HCT116 (cell line): ENCODE measurements at regions not wholly inside any gene's neighbourhood (a gene's known extent, or its start where the extent isn't known, plus 50 kb on each side); places are given as distances from the start of the nearest gene placed in this dataset.

Experiments
- ATAC-seq: fragments of 200-7000 bp; cut with Tn5 transposase; 2 replicates; pipeline ENCODE4 v1.9.1; 2020; ENCODE audit warnings: mild to moderate bottlenecking, moderate library complexity
- BruUV-seq: library from RNA; stranded (reverse); fragments of 400-500 nt; replicated peaks from 2 replicates; lab custom pipeline; 2021; lab: Mats Ljungman, UMichigan
- CTCF ChIA-PET: fragments of 300-600 bp; sonication (Branson Sonifier 250); formaldehyde crosslinking; loops from one replicate; lab custom pipeline; 2021; ENCODE audit warnings: antibody characterized with exemption; lab: Charles Lee
- POLR2A ChIA-PET: fragments of 300-600, 350-600 bp; sonication (Branson Sonifier 250); formaldehyde crosslinking; loops from one replicate; lab custom pipeline; 2021; ENCODE audit warnings: antibody characterized with exemption; lab: Charles Lee
- RAD21 ChIA-PET, 2 experiments: fragments of 300-600 bp; sonication (Branson Sonifier 250); formaldehyde crosslinking; loops; one replicate each; lab custom pipeline; 2023; ENCODE audit warnings: low total read pairs in 2 of 2; ENCODE audit not compliant: uncharacterized antibody in 2 of 2, unreplicated experiment in 2 of 2, low non-redundant PET in 1 of 2; lab: Charles Lee
- DNase-seq: peaks from one replicate; pipeline ENCODE4 v3.0.0-alpha.2; 2010; ENCODE audit warnings: low read depth, low spot score
- H2AFZ ChIP-seq: fragments of 200-600 bp; shearing (Covaris generic), sonication (generic); 2 replicates; pipeline ENCODE4 v1.6.1; 2017; ENCODE audit warnings: low read depth, mixed run types, mixed read lengths, antibody characterized with exemption, low read length; ENCODE audit not compliant: poor library complexity, severe bottlenecking
- H3K27ac ChIP-seq: 2 replicates; pipeline ENCODE4 v1.5.1; 2012; ENCODE audit warnings: low read depth, low read length
- H3K27me3 ChIP-seq: fragments of 200-600 bp; sonication (generic); 2 replicates; pipeline ENCODE4 v1.6.1; 2016; ENCODE audit warnings: mixed run types, low read length, mixed read lengths; ENCODE audit not compliant: insufficient read depth
- H3K36me3 ChIP-seq, 2 experiments: fragments of 200-500 bp in 1 of 2; fragments of 200-600 bp in 1 of 2; sonication (Bioruptor generic) in 1 of 2; sonication (generic) in 1 of 2; 2 replicates each; pipeline versions ENCODE4 v1.5.1 to v1.6.1; 2014 to 2016; ENCODE audit warnings: low read length in 2 of 2, inconsistent platforms in 1 of 2, mixed read lengths in 1 of 2, mixed run types in 1 of 2; ENCODE audit not compliant: insufficient read depth in 2 of 2, control insufficient read depth in 1 of 2
- H3K4me1 ChIP-seq, 2 experiments: fragments of 200-600 bp in 1 of 2; sonication (generic) in 1 of 2; 2 replicates each; pipeline versions ENCODE4 v1.5.1 to v1.6.1; 2012 to 2017; ENCODE audit warnings: low read length in 2 of 2, inconsistent platforms in 1 of 2, mild to moderate bottlenecking in 1 of 2, mixed read lengths in 1 of 2, mixed run types in 1 of 2, moderate library complexity in 1 of 2; ENCODE audit not compliant: insufficient read depth in 2 of 2, control insufficient read depth in 1 of 2
- H3K4me2 ChIP-seq: fragments of 200-600 bp; sonication (generic); 2 replicates; pipeline ENCODE4 v1.6.1; 2017; ENCODE audit warnings: mixed run types, low read length, mixed read lengths
- H3K4me3 ChIP-seq, 2 experiments: fragments of 200-600 bp in 1 of 2; sonication (generic) in 1 of 2; replicated peaks in 1 of 2; 2 replicates each; pipeline ENCODE4 v1.5.1; 2011 to 2016; ENCODE audit warnings: low read length in 2 of 2, control low read depth in 1 of 2, low read depth in 1 of 2, mild to moderate bottlenecking in 1 of 2, mixed read lengths in 1 of 2, mixed run types in 1 of 2
- H3K79me2 ChIP-seq: fragments of 200-600 bp; sonication (generic); 2 replicates; pipeline ENCODE4 v1.6.1; 2017; ENCODE audit warnings: mild to moderate bottlenecking, mixed run types, low read length, moderate library complexity, mixed read lengths; ENCODE audit not compliant: insufficient read depth
- H3K9ac ChIP-seq: fragments of 200-600 bp; sonication (generic); 2 replicates; pipeline ENCODE4 v1.6.1; 2016; ENCODE audit warnings: low read length, mixed read lengths
- H3K9me2 ChIP-seq: fragments of 200-600 bp; sonication (generic), shearing (Covaris generic); 2 replicates; pipeline ENCODE4 v1.6.1; 2017; ENCODE audit warnings: mixed run types, mild to moderate bottlenecking, moderate library complexity; ENCODE audit not compliant: insufficient read depth
- H3K9me3 ChIP-seq, 2 experiments: fragments of 200-500 bp in 1 of 2; fragments of 200-600 bp in 1 of 2; sonication (Bioruptor generic) in 1 of 2; sonication (generic) in 1 of 2; 2 replicates each; pipeline ENCODE4 v1.6.1; 2014 to 2017; ENCODE audit warnings: low read length in 2 of 2, mixed read lengths in 2 of 2, inconsistent platforms in 1 of 2, low read depth in 1 of 2, mild to moderate bottlenecking in 1 of 2, mixed run types in 1 of 2, moderate library complexity in 1 of 2; ENCODE audit not compliant: control insufficient read depth in 1 of 2, insufficient read depth in 1 of 2
- H4K20me1 ChIP-seq: fragments of 200-600 bp; sonication (generic), shearing (Covaris generic); 2 replicates; pipeline ENCODE4 v1.6.1; 2017; ENCODE audit warnings: mixed run types, mild to moderate bottlenecking, moderate library complexity; ENCODE audit not compliant: insufficient read depth
- ATF3 ChIP-seq: IDR thresholded peaks from 2 replicates; pipeline ENCODE4 v1.6.1; 2012
- CBX3 ChIP-seq: IDR thresholded peaks from 2 replicates; pipeline ENCODE4 v1.6.1; 2012; ENCODE audit warnings: low read depth
- CTCF ChIP-seq, 3 experiments: fragments of 200-600 bp in 1 of 3; sonication (generic) in 1 of 3; IDR thresholded peaks in 2 of 3; conservative IDR thresholded peaks in 1 of 3; 2 replicates each; pipeline ENCODE4 v1.5.1; 2012 to 2017; ENCODE audit warnings: low read depth in 2 of 3, low read length in 2 of 3, antibody characterized with exemption in 1 of 3, borderline replicate concordance in 1 of 3, control low read depth in 1 of 3, mild to moderate bottlenecking in 1 of 3, mixed read lengths in 1 of 3, mixed run types in 1 of 3, moderate library complexity in 1 of 3; ENCODE audit not compliant: insufficient read depth in 1 of 3
- EGR1 ChIP-seq: IDR thresholded peaks from 2 replicates; pipeline ENCODE4 v1.6.1; 2012; ENCODE audit warnings: low read depth
- EZH2 ChIP-seq: fragments of 200-600 bp; sonication (generic); IDR thresholded peaks from 2 replicates; pipeline ENCODE4 v1.6.1; 2017; ENCODE audit warnings: antibody characterized with exemption, mixed run types
- FOSL1 ChIP-seq: IDR thresholded peaks from 2 replicates; pipeline ENCODE4 v1.6.1; 2012; ENCODE audit warnings: low read depth
- JUND ChIP-seq: IDR thresholded peaks from 2 replicates; pipeline ENCODE4 v1.6.1; 2012
- POLR2A ChIP-seq: IDR thresholded peaks from 2 replicates; pipeline ENCODE4 v1.7.0; 2011; ENCODE audit warnings: borderline replicate concordance; ENCODE audit not compliant: insufficient read depth, insufficient read length; ENCODE audit errors: extremely low read depth
- RAD21 ChIP-seq: IDR thresholded peaks from 2 replicates; pipeline ENCODE4 v1.6.1; 2012; ENCODE audit warnings: low read depth, mild to moderate bottlenecking
- REST ChIP-seq: IDR thresholded peaks from 2 replicates; pipeline ENCODE4 v1.6.1; 2012; ENCODE audit warnings: low read depth
- SIN3A ChIP-seq: IDR thresholded peaks from 2 replicates; pipeline ENCODE4 v1.6.1; 2012; ENCODE audit warnings: low read depth
- SP1 ChIP-seq: IDR thresholded peaks from 2 replicates; pipeline ENCODE4 v1.6.1; 2012; ENCODE audit warnings: low read depth
- SRF ChIP-seq: IDR thresholded peaks from 2 replicates; pipeline ENCODE4 v1.6.1; 2012; ENCODE audit warnings: low read depth
- ZBTB33 ChIP-seq: IDR thresholded peaks from 2 replicates; pipeline ENCODE4 v1.6.1; 2011; ENCODE audit warnings: mild to moderate bottlenecking, low read length, moderate library complexity; ENCODE audit not compliant: insufficient replicate concordance; ENCODE audit errors: extremely low read depth
- intact Hi-C: fragments of 100-400 bp; cut with micrococcal nuclease; formaldehyde crosslinking; loops from 2 replicates; pipeline ENCODE4 v1.10.0; 2022

GRCh38 chr2:18245375-18245774 lies 315.1 kb downstream of the RDH14 start:
- Histone ChIP-seq H3K27ac (no peak overlapping the region), H2AFZ (no peak overlapping the region), H3K4me2 (no peak overlapping the region), H3K9me3 (no peaks in the 10 kb centered on the region), H3K27me3 (no peaks in the 10 kb centered on the region), H3K4me1 (no peaks in the 10 kb centered on the region), H3K36me3 (no peaks in the 10 kb centered on the region), H3K9me2 (no peaks in the 10 kb centered on the region), H4K20me1 (no peaks in the 10 kb centered on the region), H3K4me3 (no peak overlapping the region), H3K9ac (no peak overlapping the region), H3K79me2 (no peaks in the 10 kb centered on the region)
- RAD21 ChIA-PET = no interaction called here
- CTCF ChIA-PET = no interaction called here
- POLR2A ChIA-PET = no interaction called here
- DNase-seq = no peak
- TF ChIP-seq CTCF (IDR thresholded peaks at IDR 0.05 in 2 of 3, conservative IDR thresholded peaks at IDR 0.05 in 1 of 3; ENCODE audit: borderline replicate concordance in 1 of 3, insufficient read depth in 1 of 3, low read depth in 2 of 3, low read length in 2 of 3) (no peak), JUND (no peak), SIN3A (no peak), SRF (no peak), ATF3 (no peak), ZBTB33 (no peak), EZH2 (no peak), FOSL1 (no peak), REST (no peak), RAD21 (no peak), EGR1 (no peak), CBX3 (no peak), POLR2A (no peak), SP1 (no peak)
- BruUV-seq = no TSS peak
- intact Hi-C loops = no loop called here
- no peak for ATAC-seq
